Neural cell (in vitro differentiated cells): ENCODE measurements at regions not wholly inside any gene's neighbourhood (a gene's known extent, or its start where the extent isn't known, plus 50 kb on each side); places are given as distances from the start of the nearest gene placed in this dataset.

Experiments
- EP300 ChIP-seq: fragments of 450-650 bp; conservative IDR thresholded peaks from 2 replicates; pipeline ENCODE4 v1.6.1; 2014; ENCODE audit warnings: antibody characterized with exemption, mild to moderate bottlenecking, moderate library complexity; ENCODE audit not compliant: poor library complexity, severe bottlenecking
- EZH2 ChIP-seq: fragments of 200-600, 300-800 bp; shearing (Covaris generic), sonication (generic); IDR thresholded peaks from 2 replicates; pipeline ENCODE4 v1.6.1; 2014; ENCODE audit warnings: antibody characterized with exemption, low read length, borderline replicate concordance, mild to moderate bottlenecking; ENCODE audit not compliant: insufficient read depth, poor library complexity, severe bottlenecking
- MXI1 ChIP-seq: fragments of 450-650 bp; conservative IDR thresholded peaks from 2 replicates; pipeline ENCODE4 v1.6.1; 2014; ENCODE audit warnings: antibody characterized with exemption, mild to moderate bottlenecking; ENCODE audit not compliant: poor library complexity, severe bottlenecking
- POLR2AphosphoS5 ChIP-seq: IDR thresholded peaks from 2 replicates; pipeline ENCODE4 v1.6.1; 2012
- RAD21 ChIP-seq: fragments of 450-650 bp; conservative IDR thresholded peaks from 2 replicates; pipeline ENCODE4 v1.6.1; 2014; ENCODE audit warnings: antibody characterized with exemption, mild to moderate bottlenecking, moderate library complexity
- REST ChIP-seq: IDR thresholded peaks from 2 replicates; pipeline ENCODE4 v1.6.1; 2012; ENCODE audit warnings: borderline replicate concordance
- TAF1 ChIP-seq: IDR thresholded peaks from 2 replicates; pipeline ENCODE4 v1.6.1; 2012; ENCODE audit warnings: low read depth
- TF ChIP-seq, protein P1 (sequence below): fragments of 450-650 bp; IDR thresholded peaks from 2 replicates; pipeline ENCODE4 v1.5.1; 2014; ENCODE audit warnings: antibody characterized with exemption, mild to moderate bottlenecking, moderate library complexity; ENCODE audit not compliant: poor library complexity, severe bottlenecking

GRCh38 chr21:27561116-27561515 is 594.2 kb upstream of the ADAMTS5 start:
- TF ChIP-seq EP300 (no peak), EZH2 (no peak), POLR2AphosphoS5 (no peak), REST (no peak), RAD21 (no peak), MXI1 (no peak), TAF1 (no peak)
- TF ChIP-seq, protein P1, sequence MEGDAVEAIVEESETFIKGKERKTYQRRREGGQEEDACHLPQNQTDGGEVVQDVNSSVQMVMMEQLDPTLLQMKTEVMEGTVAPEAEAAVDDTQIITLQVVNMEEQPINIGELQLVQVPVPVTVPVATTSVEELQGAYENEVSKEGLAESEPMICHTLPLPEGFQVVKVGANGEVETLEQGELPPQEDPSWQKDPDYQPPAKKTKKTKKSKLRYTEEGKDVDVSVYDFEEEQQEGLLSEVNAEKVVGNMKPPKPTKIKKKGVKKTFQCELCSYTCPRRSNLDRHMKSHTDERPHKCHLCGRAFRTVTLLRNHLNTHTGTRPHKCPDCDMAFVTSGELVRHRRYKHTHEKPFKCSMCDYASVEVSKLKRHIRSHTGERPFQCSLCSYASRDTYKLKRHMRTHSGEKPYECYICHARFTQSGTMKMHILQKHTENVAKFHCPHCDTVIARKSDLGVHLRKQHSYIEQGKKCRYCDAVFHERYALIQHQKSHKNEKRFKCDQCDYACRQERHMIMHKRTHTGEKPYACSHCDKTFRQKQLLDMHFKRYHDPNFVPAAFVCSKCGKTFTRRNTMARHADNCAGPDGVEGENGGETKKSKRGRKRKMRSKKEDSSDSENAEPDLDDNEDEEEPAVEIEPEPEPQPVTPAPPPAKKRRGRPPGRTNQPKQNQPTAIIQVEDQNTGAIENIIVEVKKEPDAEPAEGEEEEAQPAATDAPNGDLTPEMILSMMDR = no peak
